Breast epithelium (tissue), 4 donors: ENCODE measurements at regions not wholly inside any gene's neighbourhood (a gene's known extent, or its start where the extent isn't known, plus 50 kb on each side); places are given as distances from the start of the nearest gene placed in this dataset.

Source experiments
- DNase-seq, 2 donors: peaks; one replicate each; pipeline ENCODE4 v3.0.0-alpha.2; 2019; ENCODE audit warnings: low spot score in 2 of 2
- H3K27ac ChIP-seq, 2 donors: fragments of 200-600 bp; sonication (generic) in 1 of 2; one replicate each; pipeline ENCODE4 v1.5.1; 2016 to 2019; ENCODE audit warnings: mild to moderate bottlenecking in 1 of 2
- H3K27me3 ChIP-seq, 2 donors: fragments of 200-600 bp; sonication (generic) in 1 of 2; one replicate each; pipeline versions ENCODE4 v1.5.1 to v1.6.0; 2017 to 2019; ENCODE audit warnings: control low read depth in 1 of 2, mild to moderate bottlenecking in 1 of 2
- H3K36me3 ChIP-seq: fragments of 200-600 bp; one replicate; pipeline ENCODE4 v1.5.1; 2019
- H3K4me1 ChIP-seq, 2 donors: fragments of 200-600 bp; sonication (generic); one replicate each; pipeline ENCODE4 v1.5.1; 2016 to 2019; ENCODE audit warnings: control low read depth in 1 of 2
- H3K4me3 ChIP-seq, 3 donors: fragments of 200-600 bp; sonication (generic); 1 replicate in 2 of 3; 2 replicates in 1 of 3; pipeline ENCODE4 v1.5.1; 2016 to 2019; ENCODE audit warnings: mild to moderate bottlenecking in 3 of 3, moderate library complexity in 2 of 3
- H3K9me3 ChIP-seq, 2 donors: fragments of 200-600 bp; sonication (generic) in 1 of 2; one replicate each; pipeline ENCODE4 v1.5.1; 2016 to 2019; ENCODE audit warnings: control low read depth in 1 of 2
- CTCF ChIP-seq, 3 donors: fragments of 450-650 bp; IDR thresholded peaks; one replicate each; pipeline ENCODE4 v1.5.1; 2016 to 2017; ENCODE audit warnings: antibody characterized with exemption in 3 of 3, mild to moderate bottlenecking in 3 of 3, moderate library complexity in 3 of 3
- POLR2A ChIP-seq: fragments of 450-650 bp; IDR thresholded peaks from one replicate; pipeline ENCODE4 v1.6.1; 2016; ENCODE audit warnings: antibody characterized with exemption, mild to moderate bottlenecking, moderate library complexity
- POLR2AphosphoS5 ChIP-seq, 3 donors: sonication (generic); formaldehyde crosslinking; IDR thresholded peaks; one replicate each; pipeline ENCODE4 v1.6.1; 2017; ENCODE audit warnings: antibody characterized with exemption in 3 of 3
- intact Hi-C: fragments of 100-400 bp; cut with DNase I; formaldehyde crosslinking; loops from one replicate; pipeline ENCODE4 v1.15.1; 2023; ENCODE audit warnings: low total_unique reads

GRCh38 chr15:92711457-92711831 lies 55.9 kb upstream of the FAM174B start:
- intact Hi-C loops: no loop called here

GRCh38 chr15:92714077-92714476 lies 58.5 kb upstream of the FAM174B start:
- Histone ChIP-seq H3K4me3 (peak overlapping the region; percentile 55 to 70 (median 55)), H3K27ac (peak overlapping the region; percentile 78 to 87), H3K9me3 (no peaks in the 10 kb centered on the region), H3K4me1 (peaks cover 0 to 4% of the 10 kb centered on the region in 2 donors), H3K36me3 (no peaks in the 10 kb centered on the region), H3K27me3 (no peaks in the 10 kb centered on the region)
- DNase-seq: peak in 1 of 2 donors; percentile 39
- TF ChIP-seq CTCF (IDR thresholded peaks at IDR 0.05) (no peak), POLR2A (no peak), POLR2AphosphoS5 (IDR thresholded peaks at IDR 0.05) (no peak)
- intact Hi-C loops: no loop called here

More at GRCh38 chr15:92711457-92711831, 55.9 kb upstream of the FAM174B start:
- TF ChIP-seq POLR2A (no peak), CTCF (IDR thresholded peaks at IDR 0.05) (no peak), POLR2AphosphoS5 (IDR thresholded peaks at IDR 0.05) (no peak)
- Histone ChIP-seq H3K27me3 (no peaks in the 10 kb centered on the region), H3K27ac (no peak overlapping the region), H3K36me3 (no peaks in the 10 kb centered on the region), H3K4me3 (no peak overlapping the region), H3K9me3 (no peaks in the 10 kb centered on the region), H3K4me1 (peaks cover 0 to 4% of the 10 kb centered on the region in 2 donors)
- DNase-seq: no peak

- no peaks in the 10 kb centered on the region for H3K27me3 ChIP-seq
- intact Hi-C loops: no loop called here
- DNase-seq: peak; percentile 57 to 72
- TF ChIP-seq POLR2AphosphoS5 (IDR thresholded peaks at IDR 0.05): peak; percentile 31 to 46 (median 39)
- peak; percentile 67 to 90 (median 88) for TF ChIP-seq CTCF (IDR thresholded peaks at IDR 0.05)
- no peak for TF ChIP-seq POLR2A
- no peaks in the 10 kb centered on the region for H3K9me3 ChIP-seq
- no peaks in the 10 kb centered on the region for H3K36me3 ChIP-seq
- peak overlapping the region; percentile 55 to 70 (median 55) for H3K4me3 ChIP-seq
- H3K27ac ChIP-seq: peak overlapping the region; percentile 78 to 87
- no peaks in the 10 kb centered on the region for H3K4me1 ChIP-seq
Measured at GRCh38 chr15:92714477-92715401, 59.2 kb upstream of the FAM174B start.

- no peaks in the 10 kb centered on the region for H3K36me3 ChIP-seq
- TF ChIP-seq CTCF (IDR thresholded peaks at IDR 0.05) (no peak), POLR2A (no peak), POLR2AphosphoS5 (IDR thresholded peaks at IDR 0.05) (no peak)
- no peaks in the 10 kb centered on the region for H3K27me3 ChIP-seq
- intact Hi-C loops: no loop called here
- no peaks in the 10 kb centered on the region for H3K4me1 ChIP-seq
- DNase-seq: no peak
- no peaks in the 10 kb centered on the region for H3K9me3 ChIP-seq
- peak overlapping the region in 1 of 2 donors; percentile 26 for H3K27ac ChIP-seq
- no peak overlapping the region for H3K4me3 ChIP-seq
Measured at GRCh38 chr15:92715758-92716157, 60.2 kb upstream of the FAM174B start.

DNA sequence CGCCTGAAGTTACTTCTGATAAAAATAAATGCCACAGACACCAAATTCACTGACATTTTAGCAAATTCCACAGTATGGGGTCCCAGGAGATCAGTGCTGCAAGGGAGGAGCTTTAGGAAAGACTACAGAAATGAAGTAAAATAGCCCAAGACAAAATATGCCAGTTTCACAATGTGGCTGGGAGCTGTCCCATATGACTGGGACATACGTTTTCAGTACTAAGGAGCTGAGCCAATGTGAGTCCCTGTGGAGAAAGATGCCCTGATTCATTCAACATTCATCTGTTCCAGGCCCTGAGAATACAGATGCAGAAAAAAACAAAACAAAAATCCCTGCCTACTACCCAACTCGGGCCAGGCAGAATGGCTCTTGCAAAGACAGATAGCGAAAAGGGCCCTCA lies 63.4 kb upstream of the FAM174B start:
- intact Hi-C loops: no loop called here
- H3K27me3 ChIP-seq: no peaks in the 10 kb centered on the region
- H3K4me3 ChIP-seq: no peak overlapping the region
- H3K9me3 ChIP-seq: peaks cover 0 to 4% of the 10 kb centered on the region in 2 donors
- no peaks in the 10 kb centered on the region for H3K4me1 ChIP-seq
- no peaks in the 10 kb centered on the region for H3K36me3 ChIP-seq
- TF ChIP-seq POLR2A (no peak), POLR2AphosphoS5 (IDR thresholded peaks at IDR 0.05) (no peak), CTCF (IDR thresholded peaks at IDR 0.05) (no peak)
- no peak overlapping the region for H3K27ac ChIP-seq
- DNase-seq: no peak
